Fibroblast of villous mesenchyme (primary cell): ENCODE measurements at regions not wholly inside any gene's neighbourhood (a gene's known extent, or its start where the extent isn't known, plus 50 kb on each side); places are given as distances from the start of the nearest gene placed in this dataset.

Experiments used
- DNase-seq: peaks from one replicate; pipeline ENCODE4 v3.0.0-alpha.2; 2010; ENCODE audit warnings: low read depth
- H3K4me3 ChIP-seq: 2 replicates; pipeline ENCODE4 v1.5.1; 2011; ENCODE audit warnings: low read depth, mild to moderate bottlenecking, low read length
- CTCF ChIP-seq: IDR thresholded peaks from 2 replicates; pipeline ENCODE4 v1.5.1; 2012; ENCODE audit warnings: low read depth, mild to moderate bottlenecking, low read length; ENCODE audit not compliant: insufficient read depth

GRCh38 chr15:52844823-52845222, 54.7 kb upstream of the ONECUT1 start:
- DNase-seq, result no peak
- no peak overlapping the region for H3K4me3 ChIP-seq
- TF ChIP-seq CTCF, result no peak
